Iris pigment epithelial cell (primary cell): ENCODE measurements at regions not wholly inside any gene's neighbourhood (a gene's known extent, or its start where the extent isn't known, plus 50 kb on each side); places are given as distances from the start of the nearest gene placed in this dataset.
A peak's percentile ranks its signal among the peaks of the same experiment; 100 is the strongest.

Experiments used
- DNase-seq: peaks from one replicate; pipeline ENCODE4 v3.0.0-alpha.2; 2011; ENCODE audit warnings: low read depth

GRCh38 chr6:156648616-156649015 lies 128.6 kb upstream of the ARID1B start:
- no peak for DNase-seq

DNA sequence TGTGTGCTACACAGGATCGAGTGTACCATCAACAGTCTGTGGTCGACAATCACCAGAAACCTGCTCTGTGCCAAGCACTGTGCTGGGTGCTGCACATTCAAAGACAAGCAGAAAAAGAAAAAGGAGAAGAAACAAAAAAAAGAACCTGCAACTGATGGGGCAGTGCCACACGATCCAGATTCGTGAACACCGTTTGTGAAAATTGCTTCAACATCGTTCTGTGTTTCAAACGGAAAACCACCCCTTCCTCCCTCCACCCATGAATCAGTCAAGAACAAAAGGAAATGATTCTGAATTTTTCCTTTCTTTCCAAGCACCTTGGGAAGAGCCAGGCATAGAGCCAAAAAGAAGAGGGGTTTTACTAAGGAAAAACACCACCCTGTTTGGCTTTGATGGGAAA lies 129.2 kb upstream of the ARID1B start:
- DNase-seq: no peak

- DNase-seq: no peak
These were observed 129.9 kb upstream of the ARID1B start for GRCh38 chr6:156647140-156647784.

- DNase-seq: no peak
These were observed 130.7 kb upstream of the ARID1B start for GRCh38 chr6:156646496-156646895.

- peak; percentile 39 for DNase-seq
These were observed 132.1 kb upstream of the ARID1B start for GRCh38 chr6:156645097-156645496.

DNA sequence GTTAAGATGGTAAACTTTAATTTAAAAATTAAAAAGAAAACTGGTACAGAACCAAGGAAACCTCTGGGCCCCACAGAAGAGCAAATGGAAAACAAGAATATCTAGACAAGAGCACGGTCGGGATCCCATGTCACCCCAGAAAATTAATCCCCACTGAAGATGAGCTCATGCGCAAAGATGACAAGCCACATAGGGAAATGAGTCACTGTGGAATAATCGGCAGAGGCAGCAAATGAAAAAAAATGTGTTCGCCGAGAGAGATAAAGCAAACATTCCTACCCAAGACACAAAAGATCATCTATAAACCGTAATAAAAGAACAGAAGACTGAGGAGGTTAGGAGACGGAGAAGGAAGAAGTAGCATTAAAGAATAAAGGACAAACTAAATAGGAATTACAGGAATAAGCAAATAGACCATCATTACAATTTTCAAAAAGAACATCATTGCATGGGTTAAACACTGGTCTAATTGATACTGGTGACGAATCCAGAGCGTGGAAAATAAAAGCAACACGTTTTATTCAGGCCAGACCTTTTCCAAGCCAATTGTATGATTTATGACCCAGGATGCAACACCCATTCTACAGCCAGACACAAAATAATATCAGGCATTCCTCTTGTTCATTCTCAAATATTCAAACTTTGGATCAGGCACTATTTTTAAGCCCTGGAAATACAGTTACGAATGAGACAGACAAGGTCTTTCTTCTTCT lies 138.0 kb upstream of the ARID1B start:
- peak; percentile 43 for DNase-seq

DNA sequence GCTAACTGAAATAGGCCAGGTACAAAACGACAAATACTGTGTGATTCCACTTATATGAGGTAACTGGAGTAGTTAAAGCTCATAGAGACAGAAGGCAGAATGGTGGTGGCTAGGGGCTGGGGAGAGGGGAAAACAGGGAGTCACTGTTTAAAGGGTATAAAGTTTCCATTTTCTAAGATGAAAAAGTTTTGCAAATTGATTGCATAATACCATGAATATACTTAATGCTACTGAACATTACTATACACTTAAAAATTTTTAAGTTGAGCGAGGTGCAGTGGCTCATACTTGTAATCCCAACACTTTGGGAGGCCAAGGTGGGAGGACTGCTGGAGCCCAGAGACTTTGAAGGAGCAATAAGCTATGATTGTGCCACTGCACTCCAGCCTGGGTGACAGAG lies 138.6 kb upstream of the ARID1B start:
- no peak for DNase-seq

- no peak for DNase-seq
These were observed 142.2 kb upstream of the ARID1B start for GRCh38 chr6:156634951-156635371.

- no peak for DNase-seq
These were observed 143.1 kb upstream of the ARID1B start for GRCh38 chr6:156634048-156634447.

- no peak for DNase-seq
These were observed 143.9 kb upstream of the ARID1B start for GRCh38 chr6:156633291-156633690.

DNA sequence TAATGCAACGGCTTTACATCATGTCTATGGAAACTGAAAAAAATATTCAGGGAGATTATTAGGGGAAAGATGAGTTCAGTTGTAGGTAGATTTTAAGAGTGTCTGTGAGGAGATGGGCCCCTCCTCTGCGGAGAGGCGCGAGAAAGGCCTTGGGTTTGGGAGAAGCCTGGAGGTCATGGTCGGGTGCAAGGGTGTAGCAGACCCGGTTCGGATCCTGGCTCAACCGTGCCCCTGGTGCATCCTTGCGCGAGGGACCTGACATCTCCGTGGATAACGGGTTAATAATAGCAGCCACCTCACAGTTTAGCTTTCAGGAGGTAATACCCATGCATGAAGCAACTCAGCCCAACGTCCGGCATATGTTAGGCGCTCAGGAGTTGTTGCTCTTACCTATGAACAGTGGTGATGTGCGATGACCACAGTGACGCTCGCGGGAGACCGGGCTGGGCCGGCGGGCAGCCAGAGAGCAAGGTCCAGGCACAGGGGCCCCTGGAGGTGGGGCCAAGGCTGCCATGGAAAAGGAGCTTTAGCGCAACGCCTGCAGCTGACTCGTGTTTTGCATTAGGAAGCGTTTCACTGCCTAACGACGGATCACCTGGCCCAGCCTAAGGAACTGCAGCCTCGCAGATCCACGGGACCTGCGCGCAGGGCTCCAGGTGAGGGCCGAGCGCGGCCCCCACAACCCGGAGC lies 146.4 kb upstream of the ARID1B start:
- no peak for DNase-seq

DNA sequence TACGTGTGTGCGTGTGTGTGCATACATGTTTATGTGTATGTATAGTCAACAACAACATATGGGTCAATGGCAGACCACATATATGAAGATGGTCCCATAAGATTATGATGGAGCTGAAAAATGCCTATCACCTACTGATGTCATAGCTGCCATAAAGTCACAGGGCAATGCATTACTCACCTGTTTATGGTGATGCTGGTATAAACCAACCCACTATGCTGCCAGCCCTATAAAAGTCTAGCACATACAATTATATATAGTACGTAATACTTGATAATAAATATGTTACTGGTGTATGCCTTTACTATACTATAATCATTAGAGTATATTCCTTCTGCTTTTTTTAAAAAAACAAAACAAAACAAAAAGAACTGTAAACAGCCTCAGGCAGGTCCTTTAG lies 148.4 kb upstream of the ARID1B start:
- no peak for DNase-seq

- DNase-seq: no peak
These were observed 149.7 kb upstream of the ARID1B start for GRCh38 chr6:156627524-156627923.

DNA sequence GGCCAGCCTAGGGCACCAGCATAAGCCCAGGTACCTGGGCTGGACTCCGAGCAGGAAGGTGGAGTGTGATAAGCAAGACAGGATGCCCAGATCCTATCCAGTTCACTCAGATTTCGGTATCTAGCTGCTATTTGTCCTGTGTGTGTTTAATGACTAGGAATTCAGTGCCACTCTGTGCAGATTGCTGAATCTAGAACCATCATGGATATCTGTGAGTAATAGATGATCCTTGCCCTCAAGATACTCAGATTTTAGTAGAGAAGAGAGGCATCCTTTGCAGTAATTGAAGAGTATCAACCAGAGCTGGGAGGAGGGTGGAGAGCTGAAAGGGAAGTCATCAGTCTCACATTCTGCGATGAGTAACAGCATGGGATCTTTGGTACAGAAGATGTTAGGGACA lies 155.0 kb upstream of the ARID1B start:
- DNase-seq: no peak

DNA sequence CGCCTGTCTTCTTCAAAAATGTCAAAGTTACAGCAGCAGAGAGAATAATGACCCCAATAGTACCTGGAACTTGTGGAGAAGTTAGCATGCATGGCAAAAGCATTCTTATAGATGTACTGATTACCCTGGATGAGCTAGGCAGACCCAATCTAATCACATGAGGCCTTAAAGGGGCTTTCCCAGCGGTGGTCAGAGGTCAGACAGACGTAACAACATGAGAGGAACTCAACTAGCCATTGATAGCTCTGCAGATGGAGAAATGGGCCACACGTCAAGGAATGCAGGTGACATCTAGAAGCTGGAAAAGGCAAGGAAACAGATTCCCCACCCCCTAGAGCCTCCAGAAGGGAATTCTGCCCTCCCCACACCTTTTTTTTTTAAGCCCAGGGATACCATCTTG lies 156.8 kb upstream of the ARID1B start:
- no peak for DNase-seq

GRCh38 chr6:156618600-156619205 lies 158.5 kb upstream of the ARID1B start:
- DNase-seq: no peak

- no peak for DNase-seq
These were observed 159.2 kb upstream of the ARID1B start for GRCh38 chr6:156617941-156618340.

GRCh38 chr6:156617376-156617775 lies 159.8 kb upstream of the ARID1B start:
- peak; percentile 30 for DNase-seq

DNA sequence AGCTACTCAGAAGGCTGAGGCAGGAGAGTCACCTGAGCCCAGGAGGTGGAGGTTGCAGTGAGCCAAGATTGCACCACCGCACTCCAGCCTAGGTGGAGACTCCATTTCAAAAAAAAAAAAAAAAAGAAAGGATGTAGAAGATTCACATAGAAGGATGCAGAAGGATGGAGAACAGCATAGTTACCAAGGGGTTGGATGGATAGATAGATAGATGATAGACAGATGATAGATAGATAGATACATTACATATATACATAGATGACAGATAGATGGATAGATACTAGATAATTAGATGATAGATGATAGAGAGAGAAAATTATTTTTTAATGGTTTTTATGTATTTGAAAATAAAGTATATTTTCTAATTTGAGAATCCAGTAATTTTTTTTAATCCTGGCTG lies 160.7 kb upstream of the ARID1B start:
- no peak for DNase-seq

GRCh38 chr6:156613996-156614395 lies 163.2 kb upstream of the ARID1B start:
- no peak for DNase-seq

- no peak for DNase-seq
These were observed 164.8 kb upstream of the ARID1B start for GRCh38 chr6:156612361-156612760.

- no peak for DNase-seq
These were observed 175.2 kb upstream of the ARID1B start for GRCh38 chr6:156602066-156602385.
